ENCODE measurements at regions not wholly inside any gene's neighbourhood (a gene's known extent, or its start where the extent isn't known, plus 50 kb on each side); places are given as distances from the start of the nearest gene placed in this dataset.

- TF ChIP-seq, protein P1, sequence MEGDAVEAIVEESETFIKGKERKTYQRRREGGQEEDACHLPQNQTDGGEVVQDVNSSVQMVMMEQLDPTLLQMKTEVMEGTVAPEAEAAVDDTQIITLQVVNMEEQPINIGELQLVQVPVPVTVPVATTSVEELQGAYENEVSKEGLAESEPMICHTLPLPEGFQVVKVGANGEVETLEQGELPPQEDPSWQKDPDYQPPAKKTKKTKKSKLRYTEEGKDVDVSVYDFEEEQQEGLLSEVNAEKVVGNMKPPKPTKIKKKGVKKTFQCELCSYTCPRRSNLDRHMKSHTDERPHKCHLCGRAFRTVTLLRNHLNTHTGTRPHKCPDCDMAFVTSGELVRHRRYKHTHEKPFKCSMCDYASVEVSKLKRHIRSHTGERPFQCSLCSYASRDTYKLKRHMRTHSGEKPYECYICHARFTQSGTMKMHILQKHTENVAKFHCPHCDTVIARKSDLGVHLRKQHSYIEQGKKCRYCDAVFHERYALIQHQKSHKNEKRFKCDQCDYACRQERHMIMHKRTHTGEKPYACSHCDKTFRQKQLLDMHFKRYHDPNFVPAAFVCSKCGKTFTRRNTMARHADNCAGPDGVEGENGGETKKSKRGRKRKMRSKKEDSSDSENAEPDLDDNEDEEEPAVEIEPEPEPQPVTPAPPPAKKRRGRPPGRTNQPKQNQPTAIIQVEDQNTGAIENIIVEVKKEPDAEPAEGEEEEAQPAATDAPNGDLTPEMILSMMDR (conservative IDR thresholded peaks at IDR 0.05; ENCODE audit: low read depth, low read length): no peak
- TF ChIP-seq MAFK (IDR thresholded peaks at IDR 0.05; ENCODE audit: low read depth, low read length) (no peak), USF2 (IDR thresholded peaks at IDR 0.05; ENCODE audit: low read depth, low read length) (no peak)
Observed at GRCh38 chr13:50222569-50223332, 207.5 kb downstream of the KCNRG start.
